CD14-positive monocyte (primary cell): ENCODE measurements at regions not wholly inside any gene's neighbourhood (a gene's known extent, or its start where the extent isn't known, plus 50 kb on each side); places are given as distances from the start of the nearest gene placed in this dataset.

Experiments
- DNase-seq, 3 donors: peaks; one replicate each; pipeline ENCODE4 v3.0.0-alpha.2; 2011 to 2022
- H2AFZ ChIP-seq: 2 replicates; pipeline ENCODE4 v1.6.0; 2012; ENCODE audit warnings: mild to moderate bottlenecking, low read depth, low read length, inconsistent platforms; ENCODE audit not compliant: insufficient read depth, poor library complexity, severe bottlenecking
- H3K27ac ChIP-seq, 2 donors: 1 replicate in 1 of 2; 2 replicates in 1 of 2; pipeline ENCODE4 v1.5.1; 2012 to 2013; ENCODE audit warnings: low read length in 2 of 2, control low read depth in 1 of 2, inconsistent platforms in 1 of 2, low read depth in 1 of 2, mild to moderate bottlenecking in 1 of 2
- H3K27me3 ChIP-seq, 2 donors: one replicate each; pipeline versions ENCODE4 v1.6.0 to v1.6.1; 2011 to 2013; ENCODE audit warnings: low read length in 2 of 2; ENCODE audit not compliant: control insufficient read depth in 2 of 2, insufficient read depth in 2 of 2
- H3K36me3 ChIP-seq, 2 donors: replicated peaks in 1 of 2; 1 replicate in 1 of 2; 2 replicates in 1 of 2; pipeline versions ENCODE4 v1.5.1 to v1.6.1; 2012 to 2013; ENCODE audit warnings: low read length in 2 of 2, control low read depth in 1 of 2, inconsistent platforms in 1 of 2, mild to moderate bottlenecking in 1 of 2; ENCODE audit not compliant: insufficient read depth in 2 of 2, control insufficient read depth in 1 of 2
- H3K4me1 ChIP-seq, 2 donors: 1 replicate in 1 of 2; 2 replicates in 1 of 2; pipeline versions ENCODE4 v1.5.1 to v1.6.1; 2012 to 2013; ENCODE audit warnings: low read length in 2 of 2, control low read depth in 1 of 2, inconsistent platforms in 1 of 2, mild to moderate bottlenecking in 1 of 2, moderate library complexity in 1 of 2; ENCODE audit not compliant: insufficient read depth in 2 of 2, control insufficient read depth in 1 of 2
- H3K4me2 ChIP-seq: replicated peaks from 2 replicates; pipeline ENCODE3; 2012; ENCODE audit warnings: low read length, moderate library complexity, mild to moderate bottlenecking; ENCODE audit not compliant: poor library complexity, severe bottlenecking; ENCODE audit errors: extremely low read depth
- H3K4me3 ChIP-seq, 3 experiments: fragments of 200-600 bp in 1 of 3; sonication (generic) in 1 of 3; replicated peaks in 1 of 3; 1 replicate in 2 of 3; 2 replicates in 1 of 3; pipeline ENCODE4 v1.5.1; 2011 to 2013; ENCODE audit warnings: low read length in 3 of 3, mild to moderate bottlenecking in 3 of 3, control low read depth in 2 of 3, low read depth in 2 of 3, inconsistent platforms in 1 of 3, moderate library complexity in 1 of 3
- H3K79me2 ChIP-seq: 2 replicates; pipeline ENCODE4 v1.6.0; 2012; ENCODE audit warnings: mild to moderate bottlenecking, control low read depth, inconsistent platforms, low read length, moderate library complexity; ENCODE audit not compliant: insufficient read depth
- H3K9ac ChIP-seq: 2 replicates; pipeline ENCODE4 v1.6.0; 2017; ENCODE audit warnings: low read length, mild to moderate bottlenecking; ENCODE audit not compliant: insufficient read depth, poor library complexity, severe bottlenecking
- H3K9me3 ChIP-seq, 2 donors: replicated peaks in 1 of 2; 1 replicate in 1 of 2; 2 replicates in 1 of 2; pipeline versions ENCODE4 v1.5.1 to v1.6.1; 2012 to 2013; ENCODE audit warnings: low read length in 2 of 2, control low read depth in 1 of 2; ENCODE audit not compliant: control insufficient read depth in 1 of 2, insufficient read depth in 1 of 2
- H4K20me1 ChIP-seq: 2 replicates; pipeline ENCODE4 v1.6.0; 2012; ENCODE audit warnings: mild to moderate bottlenecking, low read length, control low read depth, moderate library complexity; ENCODE audit not compliant: insufficient read depth
- H3K27ac Mint-ChIP-seq, 7 donors: one replicate each; pipeline ENCODE4 v1.8.0; 2020; ENCODE audit warnings: mild to moderate bottlenecking in 7 of 7, mixed read lengths in 7 of 7, moderate library complexity in 6 of 7, inconsistent platforms in 2 of 7
- H3K27me3 Mint-ChIP-seq, 3 donors: one replicate each; pipeline ENCODE4 v1.8.0; 2021 to 2022; ENCODE audit warnings: low read depth in 3 of 3, mild to moderate bottlenecking in 3 of 3, mixed read lengths in 3 of 3, moderate library complexity in 3 of 3, inconsistent platforms in 1 of 3
- H3K36me3 Mint-ChIP-seq, 2 donors: one replicate each; pipeline ENCODE4 v1.8.0; 2020; ENCODE audit warnings: mixed read lengths in 2 of 2, inconsistent platforms in 1 of 2, mild to moderate bottlenecking in 1 of 2
- H3K4me1 Mint-ChIP-seq: one replicate; pipeline ENCODE4 v1.8.0; 2020; ENCODE audit warnings: mild to moderate bottlenecking, mixed read lengths
- H3K4me3 Mint-ChIP-seq, 2 donors: one replicate each; pipeline ENCODE4 v1.8.0; 2020; ENCODE audit warnings: mild to moderate bottlenecking in 2 of 2, mixed read lengths in 2 of 2, moderate library complexity in 1 of 2
- H3K9me3 Mint-ChIP-seq, 7 donors: one replicate each; pipeline ENCODE4 v1.8.0; 2020 to 2022; ENCODE audit warnings: mixed read lengths in 7 of 7, mild to moderate bottlenecking in 6 of 7, moderate library complexity in 6 of 7, inconsistent platforms in 2 of 7
- WGBS: methylation state at CpG from one replicate; pipeline ENCODE4 v1.1.5; 2013; ENCODE audit warnings: missing lambda C conversion rate; ENCODE audit not compliant: insufficient coverage; 5-methylcytosine and 5-hydroxymethylcytosine counted together
- intact Hi-C, 2 donors: fragments of 100-400 bp; cut with micrococcal nuclease; formaldehyde crosslinking; loops; one replicate each; pipeline versions ENCODE4 v1.15.0 to v1.15.1; 2023
- TF ChIP-seq, protein P1 (sequence below): fragments of 200-600 bp; IDR thresholded peaks from one replicate; pipeline ENCODE4 v1.8.0; 2022; ENCODE audit warnings: antibody characterized with exemption, mild to moderate bottlenecking

DNA sequence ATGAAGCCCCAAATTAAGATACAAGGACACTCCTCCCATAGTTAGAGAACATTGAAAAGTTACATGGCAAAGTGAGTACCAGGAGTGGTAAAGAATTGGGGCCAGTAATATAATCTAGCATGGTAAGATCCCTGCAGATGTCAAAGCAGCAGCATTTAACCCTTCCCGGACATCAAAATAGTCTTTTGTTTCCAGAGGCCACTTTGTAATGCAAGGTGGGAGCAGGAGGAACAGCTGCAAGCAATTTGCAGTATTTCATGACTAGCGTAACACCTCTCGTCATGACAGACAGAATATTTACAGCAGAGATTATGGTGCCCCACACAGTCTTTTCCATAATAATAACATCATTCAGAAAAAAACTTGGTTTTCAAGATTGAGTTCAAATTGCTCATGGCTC lies 123.2 kb upstream of the VGLL2 start:
- Histone ChIP-seq H3K9ac (no peak overlapping the region), H3K36me3 (no peaks in the 10 kb centered on the region), H4K20me1 (no peaks in the 10 kb centered on the region), H3K9me3 (peaks cover 6 to 11% of the 10 kb centered on the region in 2 donors), H3K4me3 (no peak overlapping the region), H3K4me2 (no peak overlapping the region), H2AFZ (no peak overlapping the region), H3K27ac (no peak overlapping the region), H3K79me2 (no peaks in the 10 kb centered on the region), H3K4me1 (no peaks in the 10 kb centered on the region), H3K27me3 (no peaks in the 10 kb centered on the region)
- Mint-ChIP-seq H3K9me3 (peaks cover 3 to 15% (median 8%) of the 10 kb centered on the region in 7 donors), H3K36me3 (no peaks in the 10 kb centered on the region), H3K27ac (no peak overlapping the region), H3K4me3 (no peak overlapping the region), H3K27me3 (peaks cover 1 to 2% (median 2%) of the 10 kb centered on the region in 3 donors), H3K4me1 (peaks cover 1% of the 10 kb centered on the region)
- no peak for DNase-seq
- intact Hi-C loops = no loop called here
- TF ChIP-seq, protein P1, sequence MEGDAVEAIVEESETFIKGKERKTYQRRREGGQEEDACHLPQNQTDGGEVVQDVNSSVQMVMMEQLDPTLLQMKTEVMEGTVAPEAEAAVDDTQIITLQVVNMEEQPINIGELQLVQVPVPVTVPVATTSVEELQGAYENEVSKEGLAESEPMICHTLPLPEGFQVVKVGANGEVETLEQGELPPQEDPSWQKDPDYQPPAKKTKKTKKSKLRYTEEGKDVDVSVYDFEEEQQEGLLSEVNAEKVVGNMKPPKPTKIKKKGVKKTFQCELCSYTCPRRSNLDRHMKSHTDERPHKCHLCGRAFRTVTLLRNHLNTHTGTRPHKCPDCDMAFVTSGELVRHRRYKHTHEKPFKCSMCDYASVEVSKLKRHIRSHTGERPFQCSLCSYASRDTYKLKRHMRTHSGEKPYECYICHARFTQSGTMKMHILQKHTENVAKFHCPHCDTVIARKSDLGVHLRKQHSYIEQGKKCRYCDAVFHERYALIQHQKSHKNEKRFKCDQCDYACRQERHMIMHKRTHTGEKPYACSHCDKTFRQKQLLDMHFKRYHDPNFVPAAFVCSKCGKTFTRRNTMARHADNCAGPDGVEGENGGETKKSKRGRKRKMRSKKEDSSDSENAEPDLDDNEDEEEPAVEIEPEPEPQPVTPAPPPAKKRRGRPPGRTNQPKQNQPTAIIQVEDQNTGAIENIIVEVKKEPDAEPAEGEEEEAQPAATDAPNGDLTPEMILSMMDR = no peak
- 93% methylated on average over 2 of the region's 3 CpGs for WGBS

DNA sequence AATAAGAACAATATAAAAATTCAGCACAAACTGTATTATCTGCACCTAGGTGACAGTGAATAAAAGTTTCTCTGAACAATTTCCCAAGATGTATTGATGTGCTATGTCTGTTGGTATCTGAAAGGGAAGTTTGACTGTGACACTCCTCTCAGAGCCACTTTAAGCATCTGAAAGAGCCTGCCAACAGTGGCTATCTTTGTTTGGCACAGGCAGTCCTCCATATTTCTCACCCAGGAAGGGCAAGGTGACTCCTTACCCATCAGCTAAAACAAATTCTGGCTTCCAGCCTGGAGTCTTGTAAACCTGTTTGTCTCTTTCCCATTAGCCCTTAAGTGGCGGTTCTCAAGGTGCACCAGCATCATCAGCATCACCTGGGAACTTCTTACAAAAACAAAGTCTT lies 122.4 kb upstream of the VGLL2 start:
- Histone ChIP-seq H2AFZ (no peak overlapping the region), H3K4me1 (no peaks in the 10 kb centered on the region), H3K4me2 (no peak overlapping the region), H3K9me3 (peaks cover 6 to 11% of the 10 kb centered on the region in 2 donors), H3K27me3 (no peaks in the 10 kb centered on the region), H3K4me3 (no peak overlapping the region), H3K79me2 (no peaks in the 10 kb centered on the region), H3K27ac (no peak overlapping the region), H3K9ac (no peak overlapping the region), H3K36me3 (no peaks in the 10 kb centered on the region), H4K20me1 (no peaks in the 10 kb centered on the region)
- Mint-ChIP-seq H3K36me3 (no peaks in the 10 kb centered on the region), H3K9me3 (peaks cover 3 to 14% (median 8%) of the 10 kb centered on the region in 7 donors), H3K27ac (no peak overlapping the region), H3K4me3 (no peak overlapping the region), H3K27me3 (peaks cover 0 to under 1% (median 0%) of the 10 kb centered on the region in 3 donors), H3K4me1 (peaks cover 1% of the 10 kb centered on the region)
- no peak for DNase-seq
- intact Hi-C loops = no loop called here
- TF ChIP-seq, protein P1 = no peak
- WGBS = no CpG with 5 or more reads among the region's 1 CpG
